ENCODE measurements at regions not wholly inside any gene's neighbourhood (a gene's known extent, or its start where the extent isn't known, plus 50 kb on each side); places are given as distances from the start of the nearest gene placed in this dataset.
A peak's percentile ranks its signal among the peaks of the same experiment; 100 is the strongest.

DNA sequence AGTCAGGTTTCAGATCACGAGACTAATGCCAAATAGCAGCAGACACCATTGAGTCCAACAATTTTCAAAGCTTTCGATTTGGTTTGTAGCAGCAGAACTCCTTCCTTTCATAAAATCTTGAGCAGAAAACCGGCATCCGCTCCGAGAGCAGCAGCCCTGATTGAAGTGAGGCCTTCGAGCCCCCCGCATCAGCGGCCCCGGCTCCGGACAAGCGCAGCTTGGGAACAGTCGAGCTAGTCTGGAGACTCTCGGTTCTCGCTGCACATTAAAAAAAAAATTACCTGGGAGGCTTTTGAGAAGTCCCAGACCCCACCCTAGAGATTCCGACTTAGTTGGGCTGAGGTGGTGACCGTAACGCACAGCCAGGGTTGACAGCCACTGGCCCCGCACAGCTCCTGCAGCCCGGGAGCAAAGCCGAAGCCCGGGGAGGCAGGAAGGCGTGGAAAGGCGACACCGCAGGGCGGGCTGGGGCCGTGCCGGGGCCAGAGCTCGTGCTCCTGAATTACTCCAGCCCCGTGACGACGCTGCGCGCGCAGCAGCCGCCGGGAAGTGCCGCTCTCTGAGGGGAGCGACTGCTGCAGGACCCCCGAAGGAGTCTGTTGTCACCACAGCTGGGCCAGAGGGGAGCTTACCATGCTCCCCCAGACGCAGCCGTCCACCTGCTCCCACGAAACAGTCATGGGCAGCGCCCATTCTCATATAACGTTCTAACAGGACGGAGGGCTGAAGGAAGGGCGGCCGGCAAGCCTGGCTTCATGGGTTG is 57.8 kb downstream of the SPATA19 start:
- DNase-seq, result peak; percentile 30

DNA sequence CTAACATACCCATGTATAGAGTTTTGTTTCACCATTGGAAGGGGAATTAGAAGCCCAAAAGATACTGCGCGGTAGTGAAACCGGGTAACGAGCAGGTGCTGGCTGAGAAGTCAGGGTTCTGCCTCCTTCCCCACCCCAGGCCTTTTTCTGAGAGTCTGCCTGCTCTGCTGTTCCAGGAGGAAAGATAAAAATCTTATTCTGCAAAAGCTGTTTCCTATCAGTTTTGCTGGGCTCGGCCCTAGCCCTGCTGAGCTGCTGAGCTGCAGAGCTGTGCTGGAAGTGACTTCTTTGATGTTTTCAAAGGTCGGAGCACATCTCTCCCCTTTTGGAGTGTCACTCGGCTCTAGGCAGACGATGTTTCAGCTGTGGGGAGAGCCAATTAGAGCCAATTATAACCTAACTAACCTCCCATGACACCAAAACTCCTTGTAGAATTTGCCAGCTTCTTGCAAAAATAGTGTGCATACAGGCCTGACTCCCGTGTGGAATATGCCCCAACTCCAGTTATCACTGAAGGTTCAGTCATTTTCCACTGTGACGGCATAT is 59.4 kb downstream of the SPATA19 start:
- DNase-seq, result no peak

DNA sequence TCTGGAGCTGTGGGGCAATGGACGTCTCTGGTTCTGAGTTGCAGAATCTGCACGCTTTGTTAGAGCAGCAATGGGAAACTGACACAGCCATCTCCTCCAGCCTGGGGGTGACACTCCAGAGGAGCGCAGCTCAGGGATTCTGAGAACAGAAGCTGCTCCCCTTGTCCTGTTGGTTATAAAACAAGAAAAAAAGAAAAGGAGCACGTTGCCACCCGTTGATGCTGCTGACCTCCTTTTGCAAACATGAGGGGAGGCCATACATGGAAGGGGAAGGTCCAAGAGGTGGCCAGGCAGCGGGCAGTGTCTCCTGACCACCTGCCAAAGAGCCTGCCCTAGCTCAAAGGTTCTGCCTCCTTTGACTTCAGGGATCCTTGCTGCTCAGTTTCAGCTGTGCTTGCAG is 61.0 kb downstream of the SPATA19 start:
- DNase-seq, result no peak

DNA sequence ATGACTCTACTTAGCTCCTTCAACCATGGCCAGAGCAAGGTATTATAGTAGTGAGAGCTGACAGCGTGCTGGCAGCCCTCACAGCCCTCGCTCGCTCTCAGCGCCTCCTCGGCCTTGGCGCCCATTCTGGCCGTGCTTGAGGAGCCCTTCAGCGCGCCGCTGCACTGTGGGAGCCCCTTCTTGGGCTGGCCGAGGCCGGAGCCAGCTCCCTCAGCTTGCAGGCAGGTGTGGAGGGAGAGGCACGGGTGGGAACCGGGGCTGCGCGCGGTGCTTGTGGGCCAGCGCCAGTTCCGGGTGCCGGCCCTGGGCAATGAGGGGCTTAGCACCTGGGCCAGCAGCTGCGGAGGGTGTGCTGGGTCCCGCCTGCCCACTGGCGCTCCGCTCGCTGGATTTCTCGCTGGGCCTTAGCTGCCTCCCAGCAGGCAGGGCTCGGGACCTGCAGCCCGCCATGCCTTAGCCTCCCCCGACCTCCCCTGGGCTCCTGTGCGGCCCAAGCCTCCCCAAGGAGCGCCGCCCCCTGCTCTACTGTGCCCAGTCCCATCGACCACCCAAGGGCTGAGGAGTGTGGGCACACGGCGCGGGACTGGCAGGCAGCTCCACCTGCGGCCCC is 63.1 kb downstream of the SPATA19 start:
- DNase-seq, result no peak

DNA sequence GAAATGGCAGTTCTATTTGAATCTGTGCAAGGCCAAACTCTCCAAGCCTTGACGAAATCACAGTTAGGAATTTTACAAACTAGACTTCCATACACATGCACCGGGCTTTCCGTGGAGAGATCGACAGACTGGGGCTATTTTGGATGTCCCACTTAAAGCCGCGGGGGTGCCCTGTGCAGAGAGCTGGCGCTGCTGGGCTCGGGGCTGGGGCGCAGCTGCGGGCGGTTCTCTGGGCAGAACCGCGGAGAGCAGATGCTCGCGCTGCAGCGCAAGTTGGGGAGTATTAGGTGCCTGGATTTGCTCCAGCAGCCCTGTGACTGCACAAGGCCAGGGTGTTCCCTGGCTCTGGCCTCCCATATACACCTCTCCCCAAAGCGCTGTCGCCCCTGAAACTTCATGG is 67.2 kb downstream of the SPATA19 start:
- no peak for DNase-seq

DNA sequence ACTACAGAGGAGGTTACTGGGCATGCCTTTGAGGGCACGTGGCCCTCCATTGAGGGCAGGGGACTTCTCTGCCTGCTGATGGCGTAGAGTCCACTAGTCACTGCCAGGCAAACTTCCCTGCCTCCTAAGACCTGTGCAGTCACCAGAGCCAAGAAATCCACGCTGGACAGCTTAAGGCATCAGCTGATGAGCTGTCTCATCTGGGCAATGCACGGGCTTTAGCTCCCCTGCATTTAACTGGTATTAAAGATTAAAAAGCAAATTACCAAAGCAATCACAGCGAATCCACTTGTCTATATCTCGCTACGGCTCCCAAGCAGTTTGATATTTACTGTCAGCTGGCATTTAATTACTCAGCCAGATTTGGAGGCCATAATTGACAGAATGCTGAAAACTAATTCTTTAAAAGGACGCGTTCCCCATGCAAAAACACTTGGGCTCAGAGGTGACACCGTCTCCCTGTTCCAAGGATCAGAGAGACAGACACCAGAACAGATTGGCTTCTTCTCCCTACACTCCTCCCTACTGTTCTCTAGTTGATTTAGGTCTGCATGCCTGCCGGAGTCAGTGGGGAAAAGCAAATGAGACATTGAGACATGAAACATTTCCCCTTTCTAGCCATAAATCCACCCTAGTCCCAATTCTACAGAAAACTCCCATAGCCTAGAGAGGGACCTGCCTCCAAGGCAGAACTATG is 68.5 kb downstream of the SPATA19 start:
- DNase-seq, result no peak

DNA sequence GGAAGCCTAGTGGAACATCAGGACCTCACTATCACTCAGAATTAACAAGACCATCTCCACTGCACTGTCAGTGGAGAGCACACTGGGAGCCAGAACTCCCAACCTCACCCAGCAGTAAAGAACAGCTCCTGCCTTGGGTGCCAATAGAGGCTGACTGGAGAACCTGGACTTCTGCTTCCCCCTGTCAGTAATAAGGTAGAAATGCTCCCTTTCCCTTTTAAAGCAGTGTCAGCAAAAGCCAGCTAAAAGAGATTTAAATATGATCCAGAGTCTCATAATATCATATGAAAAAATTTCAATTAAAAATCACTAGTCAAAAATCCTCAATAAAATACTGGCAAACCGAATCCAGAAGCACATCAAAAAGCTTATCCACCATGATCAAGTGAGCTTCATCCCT is 82.8 kb downstream of the SPATA19 start:
- no peak for DNase-seq

DNA sequence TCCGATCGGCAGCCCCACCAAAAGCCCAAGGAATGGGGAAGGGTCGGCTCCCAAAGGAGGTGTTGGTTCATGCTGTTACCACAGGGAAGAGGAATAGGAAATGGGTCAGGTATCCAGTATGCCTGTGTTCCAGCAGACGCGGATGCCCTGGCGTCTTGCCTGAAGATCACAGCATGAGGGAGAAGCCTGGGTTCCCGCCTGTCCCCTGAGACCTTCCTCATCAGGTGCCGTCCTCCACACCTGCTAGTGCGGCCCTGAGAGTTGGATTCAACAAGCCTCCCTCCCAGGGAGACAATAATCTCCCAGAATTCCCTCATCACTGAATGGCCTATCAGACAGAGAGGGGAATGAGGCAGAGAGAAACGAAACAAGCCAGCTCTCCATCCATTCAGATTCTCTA is 92.2 kb downstream of the SPATA19 start:
- DNase-seq, result no peak

DNA sequence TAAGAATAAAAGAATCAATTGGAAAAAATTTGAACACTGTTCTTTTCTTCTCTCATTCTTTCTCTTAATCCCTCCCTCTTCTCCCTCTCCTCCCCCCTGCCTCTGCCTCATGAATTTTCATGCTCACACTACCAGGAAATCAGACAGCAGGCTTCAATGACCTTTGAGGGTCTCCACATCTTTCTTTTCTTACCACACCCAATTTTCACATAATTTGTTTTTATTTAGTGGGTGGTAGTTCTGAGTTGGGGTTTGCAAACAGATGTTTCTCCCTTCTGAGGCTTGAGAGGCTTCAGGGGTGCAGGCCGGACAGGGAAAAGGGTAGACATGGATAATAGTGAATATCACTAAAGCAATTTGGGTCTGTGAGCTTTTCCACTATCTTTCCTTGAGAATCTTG is 95.5 kb downstream of the SPATA19 start:
- no peak for DNase-seq

DNA sequence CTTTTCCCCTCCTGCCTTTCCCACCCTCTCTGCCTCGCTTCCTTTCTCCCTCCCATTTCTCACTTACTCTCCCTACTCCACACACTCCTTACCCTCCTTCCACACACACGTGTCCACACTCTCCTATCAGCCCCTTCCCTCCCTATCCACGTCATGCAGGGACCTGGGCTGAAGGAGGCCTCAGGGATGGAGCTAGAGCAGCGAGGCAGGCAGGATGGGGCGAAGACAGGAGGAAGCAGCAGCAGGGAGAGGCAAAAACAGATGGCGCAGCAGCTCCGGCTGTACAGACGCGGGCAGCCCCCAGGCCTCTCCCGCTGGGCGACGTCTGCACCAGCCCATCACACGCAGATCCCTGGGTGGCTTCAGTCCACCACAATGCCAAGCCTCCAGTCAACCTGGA is 97.9 kb downstream of the SPATA19 start:
- DNase-seq, result no peak

DNA sequence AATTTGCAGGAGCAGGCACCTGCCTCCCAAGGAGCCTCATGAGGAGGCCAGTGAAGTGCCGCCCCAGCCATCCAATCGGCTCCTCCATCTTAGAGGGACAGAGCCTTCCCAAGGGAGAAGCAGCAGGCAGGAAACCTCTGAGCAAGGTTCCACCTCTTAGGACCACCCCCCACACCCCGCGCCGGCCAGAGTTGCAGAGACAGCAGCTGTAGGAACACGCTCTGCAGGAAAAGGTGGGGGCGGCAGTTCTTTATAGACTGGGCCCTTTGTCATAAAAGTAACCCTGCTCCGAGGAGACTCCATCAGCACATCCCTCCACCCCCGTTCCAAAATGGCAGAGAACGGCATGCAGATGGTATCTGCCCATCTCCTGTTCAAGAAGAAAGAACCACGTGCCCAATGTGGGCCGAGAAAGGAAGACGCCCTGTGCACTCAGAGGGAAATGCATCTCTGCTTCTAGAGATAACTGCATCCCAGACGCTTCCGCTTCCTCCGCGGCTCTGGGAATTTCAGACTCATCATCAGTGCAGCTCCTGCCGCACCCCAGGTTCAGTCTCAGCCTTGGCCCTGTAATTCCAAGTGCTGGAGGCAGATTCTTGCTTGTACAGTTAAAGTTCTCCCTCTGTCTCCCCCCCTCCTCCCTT is 98.5 kb downstream of the SPATA19 start:
- DNase-seq, result no peak

DNA sequence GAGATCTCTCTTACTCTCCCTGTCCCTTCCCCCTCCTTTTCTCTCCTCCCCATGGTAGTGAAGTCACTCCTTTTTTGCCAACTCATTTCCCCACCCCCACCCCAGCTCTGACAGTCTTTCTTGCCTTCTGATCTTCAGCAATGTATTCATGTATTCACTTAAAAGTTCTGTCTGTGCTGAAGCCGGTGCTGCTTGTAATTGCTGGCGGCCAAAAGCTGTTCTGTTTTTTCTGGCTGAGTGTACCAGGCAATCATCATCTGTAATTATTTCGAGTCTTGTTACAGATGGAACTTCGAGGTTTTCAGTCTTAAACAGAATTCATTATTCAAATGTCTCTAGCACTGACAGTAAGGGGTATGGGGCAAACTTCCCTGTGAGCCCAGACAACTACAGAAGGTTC is 99.5 kb downstream of the SPATA19 start:
- DNase-seq, result no peak

DNA sequence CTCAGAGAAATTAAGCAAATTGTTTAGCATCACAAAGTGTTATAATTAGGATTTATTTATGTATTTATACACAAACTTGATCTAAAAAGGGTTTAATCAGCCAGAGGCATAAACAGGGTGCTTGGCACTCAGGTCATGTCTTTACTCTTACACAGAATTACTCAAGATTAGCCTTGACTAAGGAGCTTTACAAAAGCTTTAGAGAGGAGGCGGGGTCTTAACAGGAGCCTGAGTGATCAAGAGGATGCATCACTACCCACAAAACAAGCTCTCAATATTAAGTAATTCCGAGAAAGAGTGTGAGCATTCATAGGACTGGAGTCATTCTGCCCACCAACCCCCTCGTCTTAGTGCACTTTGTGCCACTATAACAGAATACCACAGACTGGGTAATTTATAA is 103.0 kb downstream of the SPATA19 start:
- no peak for DNase-seq

DNA sequence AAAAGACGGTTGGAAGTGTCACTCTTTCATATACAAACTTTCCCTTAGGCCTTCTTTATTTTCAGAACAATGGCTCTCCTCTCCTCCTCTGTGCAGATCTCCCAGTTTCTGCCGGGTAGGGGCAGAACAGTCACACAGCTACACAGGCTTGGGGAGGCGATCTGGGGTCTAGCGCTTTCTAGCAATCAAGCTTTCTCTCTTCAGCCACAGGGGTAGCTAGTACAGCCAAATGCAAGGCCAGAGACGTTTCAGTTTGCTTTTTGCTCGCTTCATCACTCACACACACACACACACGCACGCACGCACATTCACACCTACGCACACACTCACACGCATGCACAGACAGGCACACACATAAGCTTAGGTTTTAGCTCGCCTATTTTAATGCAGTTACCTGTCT is 104.3 kb downstream of the SPATA19 start:
- DNase-seq, result no peak

DNA sequence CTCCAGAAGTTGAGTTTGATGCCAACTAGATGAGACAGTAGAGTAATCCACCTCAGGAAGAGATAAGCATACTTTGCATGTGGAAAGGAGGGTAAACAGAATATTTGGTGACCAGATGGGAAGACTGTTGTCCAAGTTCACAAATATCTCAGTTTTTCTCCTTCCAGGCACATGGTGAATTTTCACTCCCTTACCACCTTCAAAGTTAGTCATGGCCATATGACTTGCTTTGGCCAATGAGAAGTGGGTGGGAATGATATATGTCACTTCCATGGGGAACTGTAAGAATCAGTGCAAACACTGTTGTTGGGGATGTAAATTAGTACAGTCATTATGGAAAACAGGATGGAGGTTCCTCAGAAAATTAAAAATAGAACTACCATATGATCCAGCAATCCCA is 105.8 kb downstream of the SPATA19 start:
- no peak for DNase-seq

DNA sequence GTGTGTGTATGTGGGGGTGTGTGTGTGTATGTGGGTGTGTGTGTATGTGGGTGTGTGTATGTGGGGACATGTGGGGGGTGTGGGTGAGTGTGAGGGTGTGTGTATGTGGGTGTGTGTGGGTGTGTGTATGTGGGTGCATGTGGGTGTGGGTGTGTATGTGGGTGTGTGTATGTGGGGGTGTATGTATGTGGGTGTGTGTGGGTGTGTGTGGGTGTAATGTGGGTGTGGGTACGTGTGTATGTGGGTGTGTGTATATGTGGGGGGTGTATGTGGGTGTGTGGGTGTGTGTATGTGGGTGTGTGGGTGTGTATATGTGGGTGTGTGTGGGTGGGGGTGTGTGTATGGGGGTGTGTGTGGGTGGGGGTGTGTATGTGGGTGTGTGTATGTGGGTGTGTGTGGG is 106.7 kb downstream of the SPATA19 start:
- no peak for DNase-seq

DNA sequence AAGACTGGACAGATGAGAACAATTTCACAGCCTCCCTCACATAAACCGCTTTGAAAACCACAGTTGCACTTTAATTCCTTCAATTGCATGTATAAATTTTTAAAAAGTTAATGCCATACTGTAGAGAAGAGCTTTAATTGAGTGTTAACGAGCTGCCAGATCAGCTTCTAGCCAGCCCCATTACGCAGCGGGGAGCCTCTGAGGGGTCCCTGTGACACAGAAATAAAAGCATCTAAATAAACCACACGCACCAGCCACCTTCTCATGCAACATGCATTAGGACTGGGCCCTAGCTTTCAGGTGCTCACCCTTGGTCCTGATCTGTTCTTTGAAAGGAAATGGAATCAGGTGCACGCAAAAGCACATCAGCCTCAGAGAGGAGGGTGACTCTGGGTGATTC is 111.7 kb downstream of the SPATA19 start:
- DNase-seq, result no peak

DNA sequence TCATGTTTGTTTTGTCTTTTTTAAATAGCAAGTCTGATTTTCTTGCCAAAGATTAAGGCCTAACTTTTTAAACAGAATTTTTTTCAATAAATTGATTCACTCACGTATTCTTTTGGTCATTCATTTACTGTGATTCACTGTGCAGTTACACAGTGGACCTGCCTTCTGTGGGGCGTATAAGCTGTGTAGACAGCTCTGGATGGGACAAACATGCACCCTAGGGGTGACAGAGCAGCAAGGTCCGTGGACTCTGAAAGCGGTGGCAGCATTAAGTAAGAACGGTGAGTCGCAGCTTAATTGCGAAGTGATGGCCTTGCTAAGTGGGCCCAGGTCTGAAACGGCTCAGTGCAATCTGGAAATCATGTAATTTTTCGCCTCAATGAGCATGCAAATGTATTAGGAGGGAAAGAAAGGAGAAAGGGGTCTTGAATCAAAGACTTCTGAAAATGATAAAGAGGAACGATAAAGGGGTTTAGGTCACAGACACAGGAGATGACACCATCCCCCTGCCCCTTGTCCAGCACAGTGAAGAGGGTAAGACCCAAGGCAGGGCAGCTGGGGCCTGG is 113.1 kb downstream of the SPATA19 start:
- no peak for DNase-seq

DNA sequence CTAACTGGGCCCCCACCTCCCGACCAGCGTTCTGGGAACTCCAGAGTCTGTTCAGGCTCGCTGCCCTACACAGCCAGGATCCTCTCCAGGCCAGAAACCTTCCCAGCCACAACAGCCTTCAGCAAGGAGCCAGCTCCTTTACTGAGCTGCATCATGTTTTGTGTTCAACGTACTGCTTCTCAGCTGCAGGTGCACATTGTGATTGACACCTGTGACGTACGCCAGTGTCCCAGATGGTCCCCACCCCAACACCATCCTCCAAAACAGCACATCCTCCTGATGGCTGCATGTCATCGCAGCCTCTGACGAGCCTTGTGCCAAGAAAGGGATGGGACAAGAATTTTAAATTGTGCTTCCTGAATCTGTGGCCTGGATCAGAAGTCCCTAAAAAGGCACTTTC is 117.5 kb downstream of the SPATA19 start:
- DNase-seq, result no peak

DNA sequence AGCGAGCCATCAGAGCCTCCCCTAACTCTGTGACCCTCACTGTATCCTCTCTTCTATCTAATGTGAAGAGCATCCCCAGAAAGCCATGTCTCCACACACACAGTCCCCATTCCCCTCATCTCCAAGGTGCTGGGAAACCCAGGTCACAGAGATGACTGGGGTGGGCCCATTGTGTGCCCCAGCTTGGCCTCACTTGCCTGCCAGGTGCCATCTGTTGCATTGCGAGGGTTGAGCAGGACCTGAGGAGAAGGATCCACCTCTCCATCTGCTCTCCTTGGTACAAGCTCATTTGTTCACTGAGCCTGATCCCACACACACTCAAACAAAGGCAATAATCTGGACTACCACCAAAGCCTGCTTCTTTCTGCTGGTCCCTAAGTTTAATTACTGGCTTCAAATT is 118.8 kb downstream of the SPATA19 start:
- no peak for DNase-seq

DNA sequence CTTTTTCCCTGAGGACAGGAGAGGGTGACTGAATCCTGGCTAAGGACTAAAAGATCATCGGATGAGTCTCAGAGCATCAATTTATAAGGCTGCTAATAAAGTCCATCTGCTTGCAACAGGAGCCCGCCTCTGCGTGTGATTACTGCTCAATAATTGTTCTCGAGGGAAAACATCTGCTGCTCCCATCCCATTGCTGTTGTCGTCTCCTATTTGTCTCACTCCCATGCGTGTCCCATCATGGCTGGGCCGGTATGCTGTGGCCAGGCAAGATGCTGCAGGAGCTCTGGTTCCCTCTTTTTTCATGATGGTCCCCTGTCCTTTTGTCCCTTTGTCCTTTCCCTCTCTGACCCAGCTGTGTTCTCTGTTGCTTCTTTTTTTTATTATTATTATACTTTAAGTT is 121.2 kb downstream of the SPATA19 start:
- no peak for DNase-seq

DNA sequence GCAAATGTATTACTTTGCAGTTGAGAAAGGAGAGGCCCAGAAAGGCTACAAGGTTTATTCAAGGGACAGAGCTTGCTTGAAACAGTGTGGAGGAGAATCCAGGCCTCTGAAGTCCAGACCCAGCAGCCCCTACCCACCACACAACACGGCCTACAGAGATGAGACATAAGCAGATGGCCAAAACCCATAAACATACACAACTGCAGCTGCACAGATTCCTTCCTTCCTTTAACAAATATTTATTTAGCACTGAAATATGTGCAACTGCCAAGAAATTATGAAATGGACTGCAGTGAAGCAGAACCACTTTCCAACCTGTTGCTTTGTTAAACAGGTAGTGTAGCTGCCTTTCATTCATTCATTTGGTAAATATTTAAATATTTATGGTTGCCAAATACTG is 122.3 kb downstream of the SPATA19 start:
- no peak for DNase-seq

DNA sequence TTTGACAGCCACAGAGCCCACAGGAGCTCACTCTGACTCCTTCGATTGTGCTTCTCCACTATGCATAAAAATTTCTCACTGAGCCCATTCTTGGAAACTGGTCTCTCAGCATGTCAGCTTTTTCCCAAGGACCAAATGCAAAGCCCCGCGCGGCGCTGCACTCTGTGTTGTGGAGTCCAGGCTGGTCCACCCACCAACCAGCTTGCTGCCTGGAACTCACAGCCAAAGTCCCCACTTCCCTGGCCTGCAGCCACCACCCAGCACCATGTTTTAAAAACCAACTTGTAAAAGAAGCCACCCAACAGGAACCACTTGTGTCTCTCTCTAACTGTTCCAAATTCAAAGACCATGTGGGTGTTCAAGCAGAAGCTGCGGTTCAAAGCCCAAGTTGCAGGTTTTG is 124.4 kb downstream of the SPATA19 start:
- no peak for DNase-seq

Data from NCI-H2227 treated with DMSO at 0.1 percent for 48 hours (cell line).